Neutrophil (primary cell): ENCODE measurements at regions not wholly inside any gene's neighbourhood (a gene's known extent, or its start where the extent isn't known, plus 50 kb on each side); places are given as distances from the start of the nearest gene placed in this dataset.

Experiments
- H3K27ac ChIP-seq: fragments of 200-600 bp; sonication (generic); 2 replicates; pipeline ENCODE4 v1.5.1; 2016; ENCODE audit warnings: mild to moderate bottlenecking, moderate library complexity
- H3K27me3 ChIP-seq: fragments of 200-600 bp; sonication (generic); 2 replicates; pipeline ENCODE4 v1.6.0; 2016; ENCODE audit warnings: mild to moderate bottlenecking
- H3K36me3 ChIP-seq: fragments of 200-600 bp; sonication (generic); 2 replicates; pipeline ENCODE4 v1.5.1; 2017
- H3K4me1 ChIP-seq, 2 experiments: fragments of 200-600 bp in 1 of 2; sonication (generic) in 1 of 2; 1 replicate in 1 of 2; 2 replicates in 1 of 2; pipeline versions ENCODE4 v1.5.1 to v1.6.1; 2013 to 2016; ENCODE audit warnings: low read depth in 1 of 2, low read length in 1 of 2, mild to moderate bottlenecking in 1 of 2, moderate library complexity in 1 of 2; ENCODE audit not compliant: control insufficient read depth in 1 of 2, insufficient read depth in 1 of 2
- H3K4me3 ChIP-seq, 2 experiments: fragments of 200-600 bp in 1 of 2; sonication (generic) in 1 of 2; 1 replicate in 1 of 2; 2 replicates in 1 of 2; pipeline ENCODE4 v1.5.1; 2013 to 2016; ENCODE audit warnings: low read depth in 1 of 2, low read length in 1 of 2, mild to moderate bottlenecking in 1 of 2, moderate library complexity in 1 of 2
- H3K9me3 ChIP-seq: fragments of 200-600 bp; sonication (generic); 2 replicates; pipeline ENCODE4 v1.5.1; 2016
- TF ChIP-seq, protein P1 (sequence below): fragments of 200-600 bp; sonication (generic); IDR thresholded peaks from 2 replicates; pipeline ENCODE4 v1.5.1; 2016; ENCODE audit warnings: antibody characterized with exemption

GRCh38 chr1:245094092-245094491 lies 60.7 kb upstream of the KIF26B start:
- Histone ChIP-seq H3K27ac (no peak overlapping the region), H3K4me1 (peaks cover 7 to 22% of the 10 kb centered on the region in 2 experiments), H3K36me3 (no peaks in the 10 kb centered on the region), H3K9me3 (no peaks in the 10 kb centered on the region), H3K4me3 (no peak overlapping the region), H3K27me3 (no peaks in the 10 kb centered on the region)
- TF ChIP-seq, protein P1, sequence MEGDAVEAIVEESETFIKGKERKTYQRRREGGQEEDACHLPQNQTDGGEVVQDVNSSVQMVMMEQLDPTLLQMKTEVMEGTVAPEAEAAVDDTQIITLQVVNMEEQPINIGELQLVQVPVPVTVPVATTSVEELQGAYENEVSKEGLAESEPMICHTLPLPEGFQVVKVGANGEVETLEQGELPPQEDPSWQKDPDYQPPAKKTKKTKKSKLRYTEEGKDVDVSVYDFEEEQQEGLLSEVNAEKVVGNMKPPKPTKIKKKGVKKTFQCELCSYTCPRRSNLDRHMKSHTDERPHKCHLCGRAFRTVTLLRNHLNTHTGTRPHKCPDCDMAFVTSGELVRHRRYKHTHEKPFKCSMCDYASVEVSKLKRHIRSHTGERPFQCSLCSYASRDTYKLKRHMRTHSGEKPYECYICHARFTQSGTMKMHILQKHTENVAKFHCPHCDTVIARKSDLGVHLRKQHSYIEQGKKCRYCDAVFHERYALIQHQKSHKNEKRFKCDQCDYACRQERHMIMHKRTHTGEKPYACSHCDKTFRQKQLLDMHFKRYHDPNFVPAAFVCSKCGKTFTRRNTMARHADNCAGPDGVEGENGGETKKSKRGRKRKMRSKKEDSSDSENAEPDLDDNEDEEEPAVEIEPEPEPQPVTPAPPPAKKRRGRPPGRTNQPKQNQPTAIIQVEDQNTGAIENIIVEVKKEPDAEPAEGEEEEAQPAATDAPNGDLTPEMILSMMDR = no peak

DNA sequence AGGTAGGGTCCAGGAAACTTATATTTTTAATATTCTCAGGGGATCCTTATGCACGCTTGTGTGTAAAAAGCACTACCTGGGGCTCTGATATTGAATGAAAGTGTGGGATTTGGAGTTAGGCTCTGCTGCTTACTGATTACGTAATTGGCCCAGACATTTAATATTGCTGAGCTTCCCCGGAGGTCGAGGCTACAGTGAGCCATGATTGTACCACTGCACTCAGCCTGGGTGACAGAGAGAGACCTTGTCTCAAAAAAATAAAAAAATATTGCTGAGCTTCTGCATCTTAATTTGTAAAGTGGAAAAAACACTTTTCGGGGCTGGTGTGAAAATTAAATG lies 62.2 kb upstream of the KIF26B start:
- Histone ChIP-seq H3K4me3 (no peak overlapping the region), H3K27ac (no peak overlapping the region)
- TF ChIP-seq, protein P1 = no peak

DNA sequence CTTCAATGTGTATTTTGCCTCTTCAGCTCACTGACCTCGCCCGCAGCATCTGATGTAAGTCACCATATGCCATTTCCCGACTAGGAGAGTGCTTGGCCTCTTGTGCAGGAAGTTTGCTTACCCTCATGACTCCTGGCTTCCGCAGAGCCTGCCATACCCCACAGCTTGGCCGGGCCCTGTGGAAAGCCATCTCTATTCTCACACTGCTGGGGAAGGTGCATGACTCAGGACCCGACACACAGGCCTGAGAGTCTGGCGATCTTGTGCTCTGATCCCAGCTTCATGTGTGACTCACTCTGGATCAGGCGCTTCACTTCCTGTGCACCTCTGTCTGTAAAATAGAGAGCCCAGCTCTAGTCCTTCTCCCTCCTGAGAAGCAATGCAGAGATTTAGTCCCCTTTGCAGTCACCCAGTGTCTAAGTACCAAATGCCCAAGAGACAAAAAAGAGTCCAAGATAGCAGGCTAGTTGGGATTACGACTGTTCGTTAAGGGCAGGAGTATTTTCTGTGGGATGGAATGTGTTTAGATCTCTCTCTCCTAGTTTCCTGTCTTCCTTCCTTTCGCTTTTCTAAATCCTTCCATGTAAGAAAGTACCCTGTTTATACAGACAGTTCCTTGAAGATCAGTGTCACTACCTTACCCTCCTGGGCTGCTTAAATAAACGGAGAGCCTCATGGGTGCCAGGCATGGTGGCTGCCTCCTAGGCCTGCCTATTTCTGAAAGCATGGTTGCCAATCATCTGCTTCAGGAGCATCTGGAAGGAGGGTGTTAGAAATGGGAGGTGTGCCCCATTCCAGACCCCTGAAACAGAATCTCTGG lies 62.8 kb upstream of the KIF26B start:
- TF ChIP-seq, protein P1 = no peak
- Histone ChIP-seq H3K36me3 (no peaks in the 10 kb centered on the region), H3K4me3 (no peak overlapping the region), H3K27me3 (no peaks in the 10 kb centered on the region), H3K9me3 (no peaks in the 10 kb centered on the region), H3K27ac (no peak overlapping the region), H3K4me1 (peaks cover 7 to 21% of the 10 kb centered on the region in 2 experiments)

More for the DNA sequence above, 62.2 kb upstream of the KIF26B start:
- no peaks in the 10 kb centered on the region for H3K9me3 ChIP-seq
- no peaks in the 10 kb centered on the region for H3K36me3 ChIP-seq
- H3K27me3 ChIP-seq = no peaks in the 10 kb centered on the region
- H3K4me1 ChIP-seq = peaks cover 7 to 22% of the 10 kb centered on the region in 2 experiments

DNA sequence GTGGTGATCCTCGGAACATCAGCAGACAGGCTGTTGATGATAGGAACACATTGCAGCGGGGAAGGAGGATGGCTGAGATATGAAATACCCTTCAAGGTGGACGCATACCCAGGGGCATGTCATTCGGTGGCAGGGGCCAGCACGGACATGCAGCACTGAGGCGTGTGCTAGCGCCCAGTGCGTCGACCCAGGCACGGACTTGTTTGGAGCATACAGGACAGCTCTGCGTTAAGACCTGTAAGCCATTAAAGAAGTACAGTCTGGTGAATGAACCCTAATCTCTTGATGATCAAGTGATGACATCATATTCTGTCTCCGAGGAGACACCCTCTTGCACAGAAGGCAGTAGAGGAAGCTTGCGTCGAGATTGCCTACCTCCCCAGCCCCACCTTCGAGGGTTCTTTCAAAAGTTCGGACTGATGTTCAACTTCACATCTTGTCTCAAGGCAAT lies 63.6 kb upstream of the KIF26B start:
- H3K27me3 ChIP-seq = no peaks in the 10 kb centered on the region
- H3K27ac ChIP-seq = no peak overlapping the region
- H3K4me1 ChIP-seq = peaks cover under 1 to 13% of the 10 kb centered on the region in 2 experiments
- H3K9me3 ChIP-seq = no peaks in the 10 kb centered on the region
- H3K4me3 ChIP-seq = no peak overlapping the region
- TF ChIP-seq, protein P1 = no peak
- no peaks in the 10 kb centered on the region for H3K36me3 ChIP-seq

- peaks cover 0 to 7% of the 10 kb centered on the region in 2 experiments for H3K4me1 ChIP-seq
- no peaks in the 10 kb centered on the region for H3K36me3 ChIP-seq
- H3K9me3 ChIP-seq = no peaks in the 10 kb centered on the region
- no peak overlapping the region for H3K4me3 ChIP-seq
- H3K27me3 ChIP-seq = no peaks in the 10 kb centered on the region
- TF ChIP-seq, protein P1 = no peak
- H3K27ac ChIP-seq = no peak overlapping the region
These were observed 64.2 kb upstream of the KIF26B start for GRCh38 chr1:245090491-245091090.
